PC-3 (cell line): ENCODE measurements at regions not wholly inside any gene's neighbourhood (a gene's known extent, or its start where the extent isn't known, plus 50 kb on each side); places are given as distances from the start of the nearest gene placed in this dataset.

Experiments
- ATAC-seq: fragments of 200-7000 bp; cut with Tn5 transposase; 2 replicates; pipeline ENCODE4 v1.9.1; 2020; ENCODE audit warnings: mild to moderate bottlenecking, moderate library complexity
- BruUV-seq: library from RNA; stranded (reverse); fragments of 400-500 nt; replicated peaks from 2 replicates; lab custom pipeline; 2021; lab: Mats Ljungman, UMichigan
- CTCF ChIA-PET: fragments of 300-600 bp; sonication (Branson Sonifier 250); formaldehyde crosslinking; loops from one replicate; lab custom pipeline; 2022; ENCODE audit warnings: antibody characterized with exemption; lab: Charles Lee
- POLR2A ChIA-PET: fragments of 300-600 bp; sonication (Branson Sonifier 250); formaldehyde crosslinking; loops from one replicate; lab custom pipeline; 2022; ENCODE audit warnings: antibody characterized with exemption; ENCODE audit not compliant: unreplicated experiment; lab: Charles Lee
- DNase-seq: peaks from one replicate; pipeline ENCODE4 v3.0.0-alpha.2; 2015
- H2AFZ ChIP-seq: fragments of 300-600 bp; sonication (generic); 2 replicates; pipeline ENCODE4 v1.6.0; 2016; ENCODE audit warnings: antibody characterized with exemption, low read length
- H3F3A ChIP-seq: fragments of 300-600 bp; sonication (generic); one replicate; pipeline ENCODE4 v1.6.0; 2017; ENCODE audit warnings: antibody characterized with exemption, low read length, control low read depth, mild to moderate bottlenecking; ENCODE audit not compliant: unreplicated experiment
- H3K27ac ChIP-seq: fragments of 300-600 bp; sonication (generic); 2 replicates; pipeline ENCODE4 v1.5.1; 2016; ENCODE audit warnings: mild to moderate bottlenecking, low read length
- H3K27me3 ChIP-seq: fragments of 300-600 bp; sonication (generic); 2 replicates; pipeline ENCODE4 v1.6.1; 2016; ENCODE audit warnings: low read length, mixed read lengths
- H3K36me3 ChIP-seq: fragments of 300-600 bp; sonication (generic); 2 replicates; pipeline ENCODE4 v1.6.1; 2016; ENCODE audit warnings: low read depth, mixed run types, low read length, mixed read lengths
- H3K4me1 ChIP-seq: fragments of 300-600 bp; sonication (generic); 2 replicates; pipeline ENCODE4 v1.5.1; 2016; ENCODE audit warnings: low read length; ENCODE audit not compliant: insufficient read depth
- H3K4me2 ChIP-seq: fragments of 300-600 bp; sonication (generic); 2 replicates; pipeline ENCODE4 v1.6.0; 2016; ENCODE audit warnings: low read length
- H3K4me3 ChIP-seq: fragments of 300-600 bp; sonication (generic); 2 replicates; pipeline ENCODE4 v1.5.1; 2016; ENCODE audit warnings: mild to moderate bottlenecking, low read length, mixed read lengths
- H3K79me2 ChIP-seq: fragments of 300-600 bp; sonication (generic); 2 replicates; pipeline ENCODE4 v1.6.1; 2017; ENCODE audit warnings: low read length, mixed read lengths
- H3K9ac ChIP-seq: fragments of 300-600 bp; sonication (generic); 2 replicates; pipeline ENCODE4 v1.6.0; 2016; ENCODE audit warnings: mild to moderate bottlenecking, low read length
- H3K9me2 ChIP-seq: fragments of 300-600 bp; sonication (generic); replicated peaks from 2 replicates; pipeline ENCODE4 v1.6.1; 2016; ENCODE audit warnings: mixed run types, low read length, mixed read lengths
- H3K9me3 ChIP-seq: fragments of 300-600 bp; sonication (generic); 2 replicates; pipeline ENCODE4 v1.6.1; 2016; ENCODE audit warnings: low read length, mixed read lengths
- H4K20me1 ChIP-seq: fragments of 300-600 bp; sonication (generic); 2 replicates; pipeline ENCODE4 v1.6.1; 2016; ENCODE audit warnings: low read length, mixed read lengths
- EZH2 ChIP-seq: fragments of 300-600 bp; sonication (generic); IDR thresholded peaks from one replicate; pipeline ENCODE4 v1.6.1; 2017; ENCODE audit warnings: antibody characterized with exemption, mild to moderate bottlenecking, low read length; ENCODE audit not compliant: unreplicated experiment
- EZH2phosphoT487 ChIP-seq: fragments of 300-600 bp; sonication (generic); IDR thresholded peaks from 2 replicates; pipeline ENCODE4 v1.6.1; 2018; ENCODE audit warnings: mild to moderate bottlenecking, antibody characterized with exemption, low read length, borderline replicate concordance
- intact Hi-C: fragments of 100-400 bp; cut with micrococcal nuclease; formaldehyde crosslinking; loops from 2 replicates; pipeline ENCODE4 v1.9.0; 2023
- TF ChIP-seq, protein P1 (sequence below): fragments of 300-600 bp; sonication (generic); conservative IDR thresholded peaks from 2 replicates; pipeline ENCODE4 v1.5.1; 2017; ENCODE audit warnings: antibody characterized with exemption, low read depth, mild to moderate bottlenecking, low read length

DNA sequence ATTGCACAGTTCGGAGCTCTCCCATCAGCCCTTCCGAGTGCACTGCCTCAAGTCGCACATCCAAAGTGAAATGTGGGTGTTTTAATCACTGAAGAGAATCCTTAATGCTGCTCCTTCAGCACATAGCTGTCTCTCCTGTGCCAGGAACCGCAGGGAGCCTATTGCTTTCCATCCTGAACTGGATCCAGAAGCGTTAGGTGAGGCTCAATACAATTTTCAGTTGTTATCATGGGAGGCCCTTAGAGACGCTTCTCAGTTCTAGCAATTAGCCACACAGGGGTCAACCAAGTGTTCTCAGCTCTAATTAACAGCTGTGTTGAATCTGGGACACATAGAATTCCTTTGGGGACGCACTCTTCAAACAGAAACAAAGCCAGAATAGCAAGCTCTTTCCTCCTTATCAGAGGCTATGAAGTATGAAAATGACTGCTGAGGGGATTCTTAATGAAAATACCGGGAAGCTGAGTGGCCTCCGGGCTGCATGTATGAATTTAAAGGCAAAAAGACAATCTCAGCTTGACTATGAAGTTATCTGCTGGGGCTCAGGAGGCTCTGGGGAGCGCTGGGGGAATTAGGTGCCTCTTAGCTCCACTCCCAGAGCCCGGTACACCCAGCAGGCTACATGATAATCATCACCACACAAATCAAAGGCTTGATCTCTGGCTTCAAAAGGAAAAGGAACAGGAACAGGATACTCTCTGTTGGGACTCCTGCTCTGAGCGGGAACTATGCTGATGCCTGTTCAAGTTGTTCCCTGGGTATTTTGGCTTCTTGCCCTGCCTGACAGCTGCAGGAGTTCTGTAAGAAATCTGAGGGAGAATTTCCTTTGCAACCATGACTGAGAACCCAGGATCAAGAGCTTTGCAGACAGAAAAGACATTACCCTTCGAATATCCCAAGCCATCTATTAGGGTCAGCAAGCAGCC lies 55.4 kb upstream of the NCOA1 start:
- no peak overlapping the region for H3K4me2 ChIP-seq
- intact Hi-C loops: no loop called here
- DNase-seq (no peak), ATAC-seq (no peak)
- no peaks in the 10 kb centered on the region for H3K4me1 ChIP-seq
- no peaks in the 10 kb centered on the region for H3K9me3 ChIP-seq
- no peaks in the 10 kb centered on the region for H3K27me3 ChIP-seq
- BruUV-seq: no TSS peak
- H3K27ac ChIP-seq: no peak overlapping the region
- no peak overlapping the region for H3K4me3 ChIP-seq
- H3K9ac ChIP-seq: no peak overlapping the region
- no peaks in the 10 kb centered on the region for H3F3A ChIP-seq
- no peak for TF ChIP-seq EZH2phosphoT487
- no peak for TF ChIP-seq EZH2
- TF ChIP-seq, protein P1, sequence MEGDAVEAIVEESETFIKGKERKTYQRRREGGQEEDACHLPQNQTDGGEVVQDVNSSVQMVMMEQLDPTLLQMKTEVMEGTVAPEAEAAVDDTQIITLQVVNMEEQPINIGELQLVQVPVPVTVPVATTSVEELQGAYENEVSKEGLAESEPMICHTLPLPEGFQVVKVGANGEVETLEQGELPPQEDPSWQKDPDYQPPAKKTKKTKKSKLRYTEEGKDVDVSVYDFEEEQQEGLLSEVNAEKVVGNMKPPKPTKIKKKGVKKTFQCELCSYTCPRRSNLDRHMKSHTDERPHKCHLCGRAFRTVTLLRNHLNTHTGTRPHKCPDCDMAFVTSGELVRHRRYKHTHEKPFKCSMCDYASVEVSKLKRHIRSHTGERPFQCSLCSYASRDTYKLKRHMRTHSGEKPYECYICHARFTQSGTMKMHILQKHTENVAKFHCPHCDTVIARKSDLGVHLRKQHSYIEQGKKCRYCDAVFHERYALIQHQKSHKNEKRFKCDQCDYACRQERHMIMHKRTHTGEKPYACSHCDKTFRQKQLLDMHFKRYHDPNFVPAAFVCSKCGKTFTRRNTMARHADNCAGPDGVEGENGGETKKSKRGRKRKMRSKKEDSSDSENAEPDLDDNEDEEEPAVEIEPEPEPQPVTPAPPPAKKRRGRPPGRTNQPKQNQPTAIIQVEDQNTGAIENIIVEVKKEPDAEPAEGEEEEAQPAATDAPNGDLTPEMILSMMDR: no peak
- no peaks in the 10 kb centered on the region for H3K79me2 ChIP-seq
- ChIA-PET CTCF (interaction anchor here (0.6 kb wide), 1 partner anchor 197 kb away, joined by 4 read pairs; no protein-coding TSS in a partner anchor), POLR2A (no interaction called here)
- 0 out of 2 replicates have a peak overlapping the region, but pooled peaks have one; percentile 30 for H2AFZ ChIP-seq
- H4K20me1 ChIP-seq: no peaks in the 10 kb centered on the region
- H3K36me3 ChIP-seq: no peaks in the 10 kb centered on the region
- H3K9me2 ChIP-seq: no peaks in the 10 kb centered on the region

DNA sequence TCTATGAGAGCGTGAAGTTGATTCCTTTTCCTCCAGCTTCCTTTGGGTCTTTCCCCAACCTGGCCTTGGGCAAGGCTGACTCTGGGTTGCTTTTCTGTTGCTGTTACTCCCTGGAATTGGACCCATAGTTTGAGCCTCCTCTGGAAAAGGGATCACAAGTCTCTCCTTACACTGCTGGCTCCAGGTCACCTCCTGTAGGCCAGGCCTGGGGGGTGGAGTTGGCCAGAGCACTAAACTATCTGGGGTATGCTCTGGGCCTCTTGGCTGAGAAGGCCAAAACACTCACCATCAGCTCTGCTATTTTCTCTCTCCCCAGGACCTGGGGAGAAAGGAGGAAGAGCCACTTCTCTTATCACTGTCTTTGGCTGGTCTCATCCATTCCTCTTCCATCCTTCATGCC lies 56.5 kb upstream of the NCOA1 start:
- H3K4me1 ChIP-seq: no peaks in the 10 kb centered on the region
- no peak overlapping the region for H3K4me3 ChIP-seq
- ATAC-seq (no peak), DNase-seq (no peak)
- no peak overlapping the region for H3K27ac ChIP-seq
- no peaks in the 10 kb centered on the region for H4K20me1 ChIP-seq
- POLR2A ChIA-PET: no interaction called here
- H3K9ac ChIP-seq: no peak overlapping the region
- CTCF ChIA-PET: no interaction called here
- no peaks in the 10 kb centered on the region for H3K9me2 ChIP-seq
- BruUV-seq: no TSS peak
- intact Hi-C loops: no loop called here
- H3K4me2 ChIP-seq: no peak overlapping the region
- no peaks in the 10 kb centered on the region for H3K79me2 ChIP-seq
- no peak overlapping the region for H2AFZ ChIP-seq
- H3K27me3 ChIP-seq: no peaks in the 10 kb centered on the region
- no peaks in the 10 kb centered on the region for H3K36me3 ChIP-seq
- TF ChIP-seq EZH2phosphoT487 (no peak), EZH2 (no peak)
- TF ChIP-seq, protein P1: no peak
- no peaks in the 10 kb centered on the region for H3F3A ChIP-seq
- no peaks in the 10 kb centered on the region for H3K9me3 ChIP-seq

DNA sequence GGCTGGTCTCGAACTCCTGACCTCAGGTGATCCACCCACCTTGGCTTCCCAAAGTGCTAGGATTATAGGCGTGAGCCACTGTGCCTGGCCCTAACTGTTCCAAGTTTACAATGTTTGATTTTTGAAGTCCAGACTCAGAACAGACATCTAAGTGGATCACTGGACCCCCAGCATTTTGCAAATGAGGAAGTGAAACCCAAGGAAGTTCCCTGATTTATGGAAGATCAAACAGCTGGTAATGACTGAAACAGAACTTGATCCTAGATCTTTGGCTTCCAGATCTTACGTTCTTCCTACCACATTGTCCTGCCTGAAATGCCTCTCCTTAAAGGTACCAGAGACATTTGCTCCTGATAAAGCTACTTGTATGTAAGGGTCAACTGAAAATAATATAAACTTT lies 58.3 kb upstream of the NCOA1 start:
- CTCF ChIA-PET: no interaction called here
- TF ChIP-seq EZH2phosphoT487 (no peak), EZH2 (no peak)
- TF ChIP-seq, protein P1: no peak
- no peak overlapping the region for H3K27ac ChIP-seq
- POLR2A ChIA-PET: no interaction called here
- H3K9me3 ChIP-seq: no peaks in the 10 kb centered on the region
- H3F3A ChIP-seq: no peaks in the 10 kb centered on the region
- intact Hi-C loops: no loop called here
- no peak overlapping the region for H3K4me2 ChIP-seq
- no peak overlapping the region for H2AFZ ChIP-seq
- DNase-seq (no peak), ATAC-seq (no peak)
- no peaks in the 10 kb centered on the region for H3K4me1 ChIP-seq
- H3K9me2 ChIP-seq: no peaks in the 10 kb centered on the region
- H3K36me3 ChIP-seq: no peaks in the 10 kb centered on the region
- no peaks in the 10 kb centered on the region for H3K27me3 ChIP-seq
- no peak overlapping the region for H3K9ac ChIP-seq
- H3K79me2 ChIP-seq: no peaks in the 10 kb centered on the region
- H4K20me1 ChIP-seq: no peaks in the 10 kb centered on the region
- BruUV-seq: no TSS peak
- H3K4me3 ChIP-seq: no peak overlapping the region
